HCT116 (cell line): ENCODE measurements at regions not wholly inside any gene's neighbourhood (a gene's known extent, or its start where the extent isn't known, plus 50 kb on each side); places are given as distances from the start of the nearest gene placed in this dataset.

ENCODE experiments used
- ATAC-seq: fragments of 200-7000 bp; cut with Tn5 transposase; 2 replicates; pipeline ENCODE4 v1.9.1; 2020; ENCODE audit warnings: mild to moderate bottlenecking, moderate library complexity
- BruUV-seq: library from RNA; stranded (reverse); fragments of 400-500 nt; replicated peaks from 2 replicates; lab custom pipeline; 2021; lab: Mats Ljungman, UMichigan
- CTCF ChIA-PET: fragments of 300-600 bp; sonication (Branson Sonifier 250); formaldehyde crosslinking; loops from one replicate; lab custom pipeline; 2021; ENCODE audit warnings: antibody characterized with exemption; lab: Charles Lee
- POLR2A ChIA-PET: fragments of 300-600, 350-600 bp; sonication (Branson Sonifier 250); formaldehyde crosslinking; loops from one replicate; lab custom pipeline; 2021; ENCODE audit warnings: antibody characterized with exemption; lab: Charles Lee
- RAD21 ChIA-PET, 2 experiments: fragments of 300-600 bp; sonication (Branson Sonifier 250); formaldehyde crosslinking; loops; one replicate each; lab custom pipeline; 2023; ENCODE audit warnings: low total read pairs in 2 of 2; ENCODE audit not compliant: uncharacterized antibody in 2 of 2, unreplicated experiment in 2 of 2, low non-redundant PET in 1 of 2; lab: Charles Lee
- DNase-seq: peaks from one replicate; pipeline ENCODE4 v3.0.0-alpha.2; 2010; ENCODE audit warnings: low read depth, low spot score
- H2AFZ ChIP-seq: fragments of 200-600 bp; shearing (Covaris generic), sonication (generic); 2 replicates; pipeline ENCODE4 v1.6.1; 2017; ENCODE audit warnings: low read depth, mixed run types, mixed read lengths, antibody characterized with exemption, low read length; ENCODE audit not compliant: poor library complexity, severe bottlenecking
- H3K27ac ChIP-seq: 2 replicates; pipeline ENCODE4 v1.5.1; 2012; ENCODE audit warnings: low read depth, low read length
- H3K27me3 ChIP-seq: fragments of 200-600 bp; sonication (generic); 2 replicates; pipeline ENCODE4 v1.6.1; 2016; ENCODE audit warnings: mixed run types, low read length, mixed read lengths; ENCODE audit not compliant: insufficient read depth
- H3K36me3 ChIP-seq, 2 experiments: fragments of 200-500 bp in 1 of 2; fragments of 200-600 bp in 1 of 2; sonication (Bioruptor generic) in 1 of 2; sonication (generic) in 1 of 2; 2 replicates each; pipeline versions ENCODE4 v1.5.1 to v1.6.1; 2014 to 2016; ENCODE audit warnings: low read length in 2 of 2, inconsistent platforms in 1 of 2, mixed read lengths in 1 of 2, mixed run types in 1 of 2; ENCODE audit not compliant: insufficient read depth in 2 of 2, control insufficient read depth in 1 of 2
- H3K4me1 ChIP-seq, 2 experiments: fragments of 200-600 bp in 1 of 2; sonication (generic) in 1 of 2; 2 replicates each; pipeline versions ENCODE4 v1.5.1 to v1.6.1; 2012 to 2017; ENCODE audit warnings: low read length in 2 of 2, inconsistent platforms in 1 of 2, mild to moderate bottlenecking in 1 of 2, mixed read lengths in 1 of 2, mixed run types in 1 of 2, moderate library complexity in 1 of 2; ENCODE audit not compliant: insufficient read depth in 2 of 2, control insufficient read depth in 1 of 2
- H3K4me2 ChIP-seq: fragments of 200-600 bp; sonication (generic); 2 replicates; pipeline ENCODE4 v1.6.1; 2017; ENCODE audit warnings: mixed run types, low read length, mixed read lengths
- H3K4me3 ChIP-seq, 2 experiments: fragments of 200-600 bp in 1 of 2; sonication (generic) in 1 of 2; replicated peaks in 1 of 2; 2 replicates each; pipeline ENCODE4 v1.5.1; 2011 to 2016; ENCODE audit warnings: low read length in 2 of 2, control low read depth in 1 of 2, low read depth in 1 of 2, mild to moderate bottlenecking in 1 of 2, mixed read lengths in 1 of 2, mixed run types in 1 of 2
- H3K79me2 ChIP-seq: fragments of 200-600 bp; sonication (generic); 2 replicates; pipeline ENCODE4 v1.6.1; 2017; ENCODE audit warnings: mild to moderate bottlenecking, mixed run types, low read length, moderate library complexity, mixed read lengths; ENCODE audit not compliant: insufficient read depth
- H3K9ac ChIP-seq: fragments of 200-600 bp; sonication (generic); 2 replicates; pipeline ENCODE4 v1.6.1; 2016; ENCODE audit warnings: low read length, mixed read lengths
- H3K9me2 ChIP-seq: fragments of 200-600 bp; sonication (generic), shearing (Covaris generic); 2 replicates; pipeline ENCODE4 v1.6.1; 2017; ENCODE audit warnings: mixed run types, mild to moderate bottlenecking, moderate library complexity; ENCODE audit not compliant: insufficient read depth
- H3K9me3 ChIP-seq, 2 experiments: fragments of 200-500 bp in 1 of 2; fragments of 200-600 bp in 1 of 2; sonication (Bioruptor generic) in 1 of 2; sonication (generic) in 1 of 2; 2 replicates each; pipeline ENCODE4 v1.6.1; 2014 to 2017; ENCODE audit warnings: low read length in 2 of 2, mixed read lengths in 2 of 2, inconsistent platforms in 1 of 2, low read depth in 1 of 2, mild to moderate bottlenecking in 1 of 2, mixed run types in 1 of 2, moderate library complexity in 1 of 2; ENCODE audit not compliant: control insufficient read depth in 1 of 2, insufficient read depth in 1 of 2
- H4K20me1 ChIP-seq: fragments of 200-600 bp; sonication (generic), shearing (Covaris generic); 2 replicates; pipeline ENCODE4 v1.6.1; 2017; ENCODE audit warnings: mixed run types, mild to moderate bottlenecking, moderate library complexity; ENCODE audit not compliant: insufficient read depth
- ATF3 ChIP-seq: IDR thresholded peaks from 2 replicates; pipeline ENCODE4 v1.6.1; 2012
- CBX3 ChIP-seq: IDR thresholded peaks from 2 replicates; pipeline ENCODE4 v1.6.1; 2012; ENCODE audit warnings: low read depth
- CTCF ChIP-seq, 3 experiments: fragments of 200-600 bp in 1 of 3; sonication (generic) in 1 of 3; IDR thresholded peaks in 2 of 3; conservative IDR thresholded peaks in 1 of 3; 2 replicates each; pipeline ENCODE4 v1.5.1; 2012 to 2017; ENCODE audit warnings: low read depth in 2 of 3, low read length in 2 of 3, antibody characterized with exemption in 1 of 3, borderline replicate concordance in 1 of 3, control low read depth in 1 of 3, mild to moderate bottlenecking in 1 of 3, mixed read lengths in 1 of 3, mixed run types in 1 of 3, moderate library complexity in 1 of 3; ENCODE audit not compliant: insufficient read depth in 1 of 3
- EZH2 ChIP-seq: fragments of 200-600 bp; sonication (generic); IDR thresholded peaks from 2 replicates; pipeline ENCODE4 v1.6.1; 2017; ENCODE audit warnings: antibody characterized with exemption, mixed run types
- EZH2phosphoT487 ChIP-seq: fragments of 200-600 bp; IDR thresholded peaks from 2 replicates; pipeline ENCODE4 v1.6.1; 2018; ENCODE audit warnings: antibody characterized with exemption, borderline replicate concordance
- JUND ChIP-seq: IDR thresholded peaks from 2 replicates; pipeline ENCODE4 v1.6.1; 2012
- MAX ChIP-seq: IDR thresholded peaks from 2 replicates; pipeline ENCODE4 v1.6.1; 2012
- SP1 ChIP-seq: IDR thresholded peaks from 2 replicates; pipeline ENCODE4 v1.6.1; 2012; ENCODE audit warnings: low read depth
- TCF7L2 ChIP-seq: IDR thresholded peaks from 2 replicates; pipeline ENCODE4 v1.7.0; 2011; ENCODE audit warnings: borderline replicate concordance, inconsistent platforms; ENCODE audit not compliant: insufficient read depth, insufficient read length; ENCODE audit errors: extremely low read depth
- YY1 ChIP-seq: IDR thresholded peaks from 2 replicates; pipeline ENCODE4 v1.6.1; 2011; ENCODE audit warnings: low read length, low read depth, moderate library complexity, mild to moderate bottlenecking; ENCODE audit not compliant: insufficient replicate concordance; ENCODE audit errors: extremely low read depth
- intact Hi-C: fragments of 100-400 bp; cut with micrococcal nuclease; formaldehyde crosslinking; loops from 2 replicates; pipeline ENCODE4 v1.10.0; 2022

GRCh38 chr3:110293660-110294059 is 778.0 kb upstream of the NECTIN3 start:
- H3K36me3 ChIP-seq: no peaks in the 10 kb centered on the region

More at GRCh38 chr3:110293660-110294059, 778.0 kb upstream of the NECTIN3 start:
- DNase-seq: no peak
- Histone ChIP-seq H3K79me2 (no peaks in the 10 kb centered on the region), H4K20me1 (no peaks in the 10 kb centered on the region), H3K4me2 (no peak overlapping the region), H3K9me2 (no peaks in the 10 kb centered on the region), H3K27ac (no peak overlapping the region), H3K9ac (no peak overlapping the region), H2AFZ (no peak overlapping the region), H3K27me3 (no peaks in the 10 kb centered on the region), H3K4me3 (no peak overlapping the region), H3K9me3 (peaks cover 0 to 16% of the 10 kb centered on the region in 2 experiments; a peak in 2 of 4 replicates), H3K4me1 (no peaks in the 10 kb centered on the region)
- TF ChIP-seq ATF3 (no peak), EZH2phosphoT487 (no peak), MAX (no peak), JUND (no peak), CBX3 (no peak), EZH2 (no peak), YY1 (no peak), CTCF (IDR thresholded peaks at IDR 0.05 in 2 of 3, conservative IDR thresholded peaks at IDR 0.05 in 1 of 3; ENCODE audit: borderline replicate concordance in 1 of 3, insufficient read depth in 1 of 3, low read depth in 2 of 3, low read length in 2 of 3) (no peak), TCF7L2 (no peak), SP1 (no peak)
- ATAC-seq: no peak
- ChIA-PET RAD21 (no interaction called here), CTCF (no interaction called here), POLR2A (no interaction called here)
- no TSS peak for BruUV-seq
- intact Hi-C loops: no loop called here
